Tibial nerve (tissue), 4 donors: ENCODE measurements at regions not wholly inside any gene's neighbourhood (a gene's known extent, or its start where the extent isn't known, plus 50 kb on each side); places are given as distances from the start of the nearest gene placed in this dataset.

Source experiments
- EP300 ChIP-seq, 2 donors: sonication (generic); formaldehyde crosslinking; IDR thresholded peaks; one replicate each; pipeline ENCODE4 v1.6.1; 2017; ENCODE audit warnings: antibody characterized with exemption in 2 of 2, mild to moderate bottlenecking in 1 of 2
- POLR2A ChIP-seq, 2 donors: fragments of 450-650 bp; IDR thresholded peaks; one replicate each; pipeline ENCODE4 v1.6.1; 2017; ENCODE audit warnings: antibody characterized with exemption in 2 of 2, mild to moderate bottlenecking in 2 of 2, moderate library complexity in 2 of 2
- TF ChIP-seq, protein P1 (sequence below), 5 experiments: fragments of 200-600 bp in 3 of 5; fragments of 450-650 bp in 2 of 5; sonication (generic) in 3 of 5; IDR thresholded peaks; one replicate each; pipeline ENCODE4 v1.5.1; 2016 to 2019; ENCODE audit warnings: antibody characterized with exemption in 5 of 5, mild to moderate bottlenecking in 3 of 5, moderate library complexity in 2 of 5

DNA sequence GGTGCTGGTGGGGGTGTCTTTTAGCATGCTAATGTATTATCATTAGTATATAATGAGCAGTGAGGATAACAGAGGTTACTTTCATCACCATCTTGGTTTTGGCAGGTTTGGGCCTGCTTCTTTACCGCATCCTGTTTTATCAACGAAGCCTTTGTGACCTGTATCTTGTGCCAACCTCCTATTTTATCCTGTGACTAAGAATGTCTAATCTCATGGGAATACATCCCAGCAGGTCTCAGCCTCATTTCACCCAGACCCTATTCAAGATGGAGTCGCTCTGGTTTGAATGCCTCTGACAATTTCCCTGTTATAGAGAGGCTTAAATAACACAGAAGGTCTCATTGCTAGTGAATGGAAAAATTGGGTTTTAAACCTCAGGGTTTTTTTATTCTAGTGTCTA lies 300.8 kb upstream of the PROX1 start:
- TF ChIP-seq, protein P1, sequence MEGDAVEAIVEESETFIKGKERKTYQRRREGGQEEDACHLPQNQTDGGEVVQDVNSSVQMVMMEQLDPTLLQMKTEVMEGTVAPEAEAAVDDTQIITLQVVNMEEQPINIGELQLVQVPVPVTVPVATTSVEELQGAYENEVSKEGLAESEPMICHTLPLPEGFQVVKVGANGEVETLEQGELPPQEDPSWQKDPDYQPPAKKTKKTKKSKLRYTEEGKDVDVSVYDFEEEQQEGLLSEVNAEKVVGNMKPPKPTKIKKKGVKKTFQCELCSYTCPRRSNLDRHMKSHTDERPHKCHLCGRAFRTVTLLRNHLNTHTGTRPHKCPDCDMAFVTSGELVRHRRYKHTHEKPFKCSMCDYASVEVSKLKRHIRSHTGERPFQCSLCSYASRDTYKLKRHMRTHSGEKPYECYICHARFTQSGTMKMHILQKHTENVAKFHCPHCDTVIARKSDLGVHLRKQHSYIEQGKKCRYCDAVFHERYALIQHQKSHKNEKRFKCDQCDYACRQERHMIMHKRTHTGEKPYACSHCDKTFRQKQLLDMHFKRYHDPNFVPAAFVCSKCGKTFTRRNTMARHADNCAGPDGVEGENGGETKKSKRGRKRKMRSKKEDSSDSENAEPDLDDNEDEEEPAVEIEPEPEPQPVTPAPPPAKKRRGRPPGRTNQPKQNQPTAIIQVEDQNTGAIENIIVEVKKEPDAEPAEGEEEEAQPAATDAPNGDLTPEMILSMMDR (IDR thresholded peaks at IDR 0.05), result no peak
- TF ChIP-seq POLR2A (IDR thresholded peaks at IDR 0.05) (no peak), EP300 (IDR thresholded peaks at IDR 0.05) (no peak)
